WERI-Rb-1 (cell line): ENCODE measurements at regions not wholly inside any gene's neighbourhood (a gene's known extent, or its start where the extent isn't known, plus 50 kb on each side); places are given as distances from the start of the nearest gene placed in this dataset.
"Not testable (repeated sequence)": the region's sequence is repeated elsewhere in the genome, so short reads cannot be mapped to it uniquely, and the experiment has no call there.

Experiments
- DNase-seq: peaks from one replicate; pipeline ENCODE4 v3.0.0-alpha.2; 2020
- H3K27ac ChIP-seq: fragments of 250-450 bp; sonication (Bioruptor Pico); 2 replicates; pipeline ENCODE4 v1.5.1; 2020; ENCODE audit warnings: mild to moderate bottlenecking, moderate library complexity
- H3K27me3 ChIP-seq: fragments of 250-450 bp; sonication (Bioruptor Pico); 2 replicates; pipeline ENCODE4 v1.5.1; 2021; ENCODE audit warnings: mild to moderate bottlenecking, low read depth, moderate library complexity; ENCODE audit not compliant: insufficient read depth, severe bottlenecking
- H3K36me3 ChIP-seq: fragments of 250-450 bp; sonication (Bioruptor Pico); 2 replicates; pipeline ENCODE4 v1.5.1; 2020; ENCODE audit warnings: mild to moderate bottlenecking, moderate library complexity
- H3K4me3 ChIP-seq: 2 replicates; pipeline ENCODE4 v1.5.1; 2011; ENCODE audit warnings: low read depth, mild to moderate bottlenecking, control low read depth, low read length
- H3K9me3 ChIP-seq: fragments of 250-450 bp; sonication (Bioruptor Pico); 2 replicates; pipeline ENCODE4 v1.5.1; 2021; ENCODE audit warnings: mild to moderate bottlenecking, moderate library complexity; ENCODE audit not compliant: severe bottlenecking
- CTCF ChIP-seq: IDR thresholded peaks from 2 replicates; pipeline ENCODE4 v1.5.1; 2011; ENCODE audit warnings: low read depth, mild to moderate bottlenecking, control low read depth, inconsistent platforms, low read length

GRCh38 chr14:89507926-89508460, 91.0 kb upstream of the FOXN3 start:
- TF ChIP-seq CTCF, result no peak
- DNase-seq, result no peak
- Histone ChIP-seq H3K27me3 (no peaks in the 10 kb centered on the region), H3K4me3 (no peak overlapping the region), H3K27ac (no peak overlapping the region), H3K9me3 (no peaks in the 10 kb centered on the region), H3K36me3 (no peaks in the 10 kb centered on the region)

GRCh38 chr14:89507521-89507920, 90.5 kb upstream of the FOXN3 start:
- no peaks in the 10 kb centered on the region for H3K36me3 ChIP-seq
- no peak overlapping the region for H3K27ac ChIP-seq
- no peak for TF ChIP-seq CTCF
- no peak for DNase-seq
- H3K27me3 ChIP-seq, result no peaks in the 10 kb centered on the region
- no peak overlapping the region for H3K4me3 ChIP-seq
- H3K9me3 ChIP-seq, result no peaks in the 10 kb centered on the region

GRCh38 chr14:89506891-89507452, 89.9 kb upstream of the FOXN3 start:
- H3K27me3 ChIP-seq, H3K9me3 ChIP-seq, H3K4me3 ChIP-seq, H3K36me3 ChIP-seq, H3K27ac ChIP-seq, DNase-seq: not testable (repeated sequence)

- no peak for TF ChIP-seq CTCF
- DNase-seq, result no peak
- no peak overlapping the region for H3K4me3 ChIP-seq
- H3K36me3 ChIP-seq, result no peaks in the 10 kb centered on the region
- H3K27ac ChIP-seq, result no peak overlapping the region
- no peaks in the 10 kb centered on the region for H3K9me3 ChIP-seq
- no peaks in the 10 kb centered on the region for H3K27me3 ChIP-seq
Measured at GRCh38 chr14:89504602-89505313, 87.7 kb upstream of the FOXN3 start.

- Histone ChIP-seq H3K4me3 (no peak overlapping the region), H3K27ac (no peak overlapping the region), H3K36me3 (no peaks in the 10 kb centered on the region), H3K9me3 (no peaks in the 10 kb centered on the region), H3K27me3 (no peaks in the 10 kb centered on the region)
- no peak for DNase-seq
- no peak for TF ChIP-seq CTCF
Measured at GRCh38 chr14:89504091-89504490, 87.1 kb upstream of the FOXN3 start.

GRCh38 chr14:89503431-89503996, 86.5 kb upstream of the FOXN3 start:
- TF ChIP-seq CTCF, result no peak
- no peak for DNase-seq
- H3K36me3 ChIP-seq, result no peaks in the 10 kb centered on the region
- no peaks in the 10 kb centered on the region for H3K9me3 ChIP-seq
- H3K27me3 ChIP-seq, result no peaks in the 10 kb centered on the region
- no peak overlapping the region for H3K4me3 ChIP-seq
- H3K27ac ChIP-seq, result no peak overlapping the region
